Liver (tissue), 7 donors: ENCODE measurements at regions not wholly inside any gene's neighbourhood (a gene's known extent, or its start where the extent isn't known, plus 50 kb on each side); places are given as distances from the start of the nearest gene placed in this dataset.
"Not testable (repeated sequence)": the region's sequence is repeated elsewhere in the genome, so short reads cannot be mapped to it uniquely, and the experiment has no call there.

Experiments used
- DNase-seq: peaks from one replicate; pipeline ENCODE4 v3.0.0-alpha.2; 2017; ENCODE audit warnings: low spot score
- H3K27ac ChIP-seq, 2 donors: one replicate each; pipeline ENCODE4 v1.7.0; 2013; ENCODE audit warnings: inconsistent platforms in 2 of 2, low read length in 2 of 2, control low read depth in 1 of 2, low read depth in 1 of 2, mild to moderate bottlenecking in 1 of 2
- H3K27me3 ChIP-seq, 4 donors: one replicate each; pipeline versions ENCODE4 v1.6.1 to v1.7.0; 2013; ENCODE audit warnings: low read length in 3 of 4, inconsistent platforms in 1 of 4, mild to moderate bottlenecking in 1 of 4, moderate library complexity in 1 of 4; ENCODE audit not compliant: control insufficient read depth in 4 of 4, insufficient read depth in 4 of 4
- H3K36me3 ChIP-seq, 4 donors: one replicate each; pipeline versions ENCODE4 v1.6.1 to v1.7.0; 2013; ENCODE audit warnings: low read length in 3 of 4, mild to moderate bottlenecking in 3 of 4, low read depth in 1 of 4, moderate library complexity in 1 of 4; ENCODE audit not compliant: control insufficient read depth in 4 of 4, insufficient read depth in 3 of 4
- H3K4me1 ChIP-seq, 4 donors: one replicate each; pipeline versions ENCODE4 v1.6.1 to v1.7.0; 2013; ENCODE audit warnings: low read length in 3 of 4, mild to moderate bottlenecking in 3 of 4, moderate library complexity in 1 of 4; ENCODE audit not compliant: control insufficient read depth in 4 of 4, insufficient read depth in 4 of 4
- H3K4me3 ChIP-seq, 3 donors: one replicate each; pipeline versions ENCODE4 v1.6.1 to v1.7.0; 2013; ENCODE audit warnings: low read length in 3 of 3, control low read depth in 1 of 3, low read depth in 1 of 3, mild to moderate bottlenecking in 1 of 3
- H3K9ac ChIP-seq, 2 donors: one replicate each; pipeline ENCODE4 v1.7.0; 2013; ENCODE audit warnings: low read length in 2 of 2, mild to moderate bottlenecking in 2 of 2, moderate library complexity in 2 of 2, control low read depth in 1 of 2, low read depth in 1 of 2
- H3K9me3 ChIP-seq, 4 donors: one replicate each; pipeline versions ENCODE4 v1.6.1 to v1.7.0; 2013; ENCODE audit warnings: low read length in 3 of 4; ENCODE audit not compliant: control insufficient read depth in 4 of 4
- RAD21 ChIP-seq, 2 donors: IDR thresholded peaks; 2 replicates each; pipeline ENCODE4 v1.6.1; 2016; ENCODE audit warnings: antibody characterized with exemption in 2 of 2, mild to moderate bottlenecking in 2 of 2
- WGBS: extraction: QIAGEN DNeasy Blood & Tissue Kit; methylation state at CpG from one replicate; pipeline ENCODE4 v1.1.7; 2013; 5-methylcytosine and 5-hydroxymethylcytosine counted together
- donor health status: healthy.
- donor health status: healthy.
- donor health status: healthy.
- donor health status: healthy.

DNA sequence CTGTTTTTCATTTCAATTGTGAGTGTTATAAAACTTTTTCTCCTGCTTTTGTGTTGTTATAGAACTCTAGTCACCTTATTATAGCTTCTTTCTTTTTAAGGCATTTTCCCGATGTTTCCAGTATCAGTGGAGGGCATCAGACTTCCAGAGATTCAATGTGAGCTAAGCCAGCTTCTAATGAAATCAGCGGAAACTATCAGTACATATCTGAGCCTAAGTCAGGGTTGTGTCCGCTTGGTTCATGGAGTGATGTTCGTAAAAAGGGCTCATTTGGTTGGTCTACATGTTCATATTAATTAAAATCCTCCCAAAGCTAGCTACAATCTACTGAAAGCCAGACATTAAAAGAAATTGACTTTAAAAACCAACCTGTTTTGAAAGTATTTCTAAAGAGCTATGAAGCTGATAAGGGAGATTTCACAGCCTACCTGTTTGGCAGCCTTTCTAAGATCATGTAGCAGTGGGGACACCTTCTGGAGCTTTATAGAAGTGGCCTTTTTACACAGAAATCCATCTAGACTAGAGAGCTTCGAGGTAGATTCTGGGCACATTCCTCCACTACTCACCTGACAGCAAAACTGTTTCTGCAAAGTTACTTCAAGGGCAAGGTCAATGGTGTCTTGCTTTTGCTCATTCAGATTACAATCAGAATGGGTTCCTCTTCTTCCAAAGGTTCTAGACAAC lies 227.1 kb upstream of the NBPF12 start:
- DNase-seq, H3K9me3 ChIP-seq, H3K27me3 ChIP-seq, H3K4me1 ChIP-seq, H3K27ac ChIP-seq, H3K9ac ChIP-seq, H3K36me3 ChIP-seq, H3K4me3 ChIP-seq: not testable (repeated sequence)
- TF ChIP-seq RAD21 (IDR thresholded peaks at IDR 0.05): peak; percentile 41 to 47
- WGBS: 71% methylated on average over 4 of the region's 5 CpGs

DNA sequence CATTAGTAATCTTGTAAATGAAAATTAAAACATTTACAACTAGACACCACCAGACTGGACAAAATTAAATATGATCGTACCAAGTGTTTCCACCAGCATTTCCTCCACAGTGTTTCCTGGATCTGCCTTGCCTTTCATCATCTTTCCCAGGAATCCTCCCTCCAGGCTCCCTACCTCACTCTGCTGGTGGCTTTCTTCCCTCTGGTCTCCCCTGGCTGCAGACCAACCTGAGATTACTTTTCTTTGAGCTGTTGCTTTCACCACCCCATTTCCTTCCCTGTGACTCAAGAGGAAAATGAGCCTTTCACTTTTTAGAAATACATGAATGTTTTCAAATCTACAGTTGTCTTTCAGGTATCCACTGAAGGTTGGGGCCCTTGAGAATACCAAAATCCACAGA lies 228.8 kb upstream of the NBPF12 start:
- DNase-seq, H3K4me3 ChIP-seq, H3K9ac ChIP-seq, H3K36me3 ChIP-seq, H3K27ac ChIP-seq, H3K9me3 ChIP-seq, H3K27me3 ChIP-seq, H3K4me1 ChIP-seq: not testable (repeated sequence)
- 82% methylated on average over 1 of the region's 1 CpG for WGBS

DNA sequence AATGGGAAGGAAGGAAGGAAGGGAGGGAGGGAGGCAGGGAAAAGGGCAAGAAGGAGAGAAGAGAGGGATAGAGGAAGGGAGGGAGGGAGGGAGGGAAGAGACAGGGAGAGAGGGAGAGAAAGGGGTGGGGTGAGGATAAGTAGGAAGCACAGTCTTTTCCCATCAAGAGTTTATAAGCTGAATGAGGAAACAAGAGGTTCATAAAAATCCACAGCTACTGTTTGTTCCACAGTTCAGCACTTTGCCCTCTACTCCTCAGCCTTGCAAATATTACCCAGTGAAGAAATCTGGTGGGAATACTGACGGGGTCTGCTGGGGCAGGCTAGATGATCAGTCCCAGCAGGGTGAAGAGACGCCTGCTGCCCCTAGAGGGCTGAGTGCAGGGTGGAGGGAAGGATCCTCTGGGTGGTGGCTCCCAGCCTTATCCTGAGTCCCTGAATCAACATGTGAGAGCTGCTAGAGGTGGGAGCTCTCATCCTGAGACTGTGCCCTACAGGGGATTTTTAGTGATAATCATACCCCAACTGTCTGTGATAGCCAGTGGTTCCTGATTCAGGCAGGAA lies 233.9 kb upstream of the NBPF12 start:
- not testable (repeated sequence) for H3K4me1 ChIP-seq, H3K9me3 ChIP-seq, H3K27me3 ChIP-seq, H3K9ac ChIP-seq, DNase-seq, H3K27ac ChIP-seq, H3K36me3 ChIP-seq, H3K4me3 ChIP-seq
- 46% methylated on average over 2 of the region's 2 CpGs for WGBS

DNA sequence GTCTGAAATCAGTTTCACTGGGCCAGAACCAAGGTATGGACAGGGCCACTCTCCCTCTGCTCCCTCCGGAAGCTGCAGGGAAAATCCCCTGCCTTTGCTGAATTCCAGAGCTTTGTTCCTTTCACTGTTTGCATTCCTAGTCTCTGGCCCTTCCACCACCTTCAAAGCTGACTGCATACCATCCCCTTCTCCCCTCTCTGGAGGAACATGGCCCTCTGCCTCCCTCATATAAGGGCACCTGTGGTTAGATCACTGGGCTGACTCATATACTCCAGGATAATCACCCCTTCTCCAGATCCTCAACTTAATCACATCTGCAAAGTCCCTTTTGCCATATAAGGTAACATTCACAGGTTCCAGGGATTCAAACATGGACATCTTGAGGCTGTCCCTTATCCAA lies 236.8 kb upstream of the NBPF12 start:
- WGBS: no CpG with 5 or more reads among the region's 1 CpG
- H3K4me3 ChIP-seq, DNase-seq, H3K9me3 ChIP-seq, H3K27ac ChIP-seq, H3K36me3 ChIP-seq, H3K4me1 ChIP-seq, H3K9ac ChIP-seq, H3K27me3 ChIP-seq: not testable (repeated sequence)

DNA sequence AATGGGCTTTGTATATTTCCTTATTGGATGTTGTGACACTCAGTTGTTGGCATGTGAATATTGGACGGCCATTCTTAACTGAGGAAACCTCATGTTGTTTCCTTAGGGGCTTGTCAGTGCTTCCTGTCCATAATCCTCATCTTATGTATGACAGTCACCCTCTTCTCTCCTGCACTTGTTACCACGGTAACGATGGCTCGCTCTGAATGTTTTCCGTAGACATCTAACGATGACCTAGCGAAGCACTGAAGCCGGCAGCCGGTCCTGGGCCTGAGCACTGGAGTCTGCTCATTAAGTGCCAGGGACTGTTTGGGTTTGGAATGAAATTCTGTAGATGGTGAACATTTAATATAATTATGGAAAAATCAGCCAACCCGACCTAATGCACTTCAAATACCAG lies 242.7 kb upstream of the NBPF12 start:
- H3K36me3 ChIP-seq, H3K4me1 ChIP-seq, H3K4me3 ChIP-seq, H3K27ac ChIP-seq, H3K9ac ChIP-seq, H3K27me3 ChIP-seq, H3K9me3 ChIP-seq, DNase-seq: not testable (repeated sequence)
- WGBS: 82% methylated on average over 6 of the region's 10 CpGs

DNA sequence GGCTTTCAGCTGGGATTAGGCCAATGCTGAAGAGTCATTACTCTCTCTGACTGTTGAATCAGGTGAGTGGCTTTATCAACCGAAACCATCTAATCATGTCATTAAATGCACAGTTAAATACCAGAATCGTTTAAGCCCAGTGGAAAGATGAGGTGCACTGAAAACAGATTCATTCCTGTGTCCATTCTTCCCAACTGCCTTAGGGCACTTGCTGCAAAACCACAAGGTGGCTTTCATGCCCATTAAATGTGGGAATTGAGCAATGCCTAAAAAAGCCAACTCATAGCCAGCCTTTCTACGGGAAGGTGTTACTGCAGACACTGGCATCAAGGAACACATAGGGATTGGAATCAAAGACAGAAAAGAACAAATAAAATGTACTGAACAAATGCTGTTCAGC lies 246.3 kb upstream of the NBPF12 start:
- not testable (repeated sequence) for DNase-seq, H3K27ac ChIP-seq, H3K9me3 ChIP-seq, H3K27me3 ChIP-seq, H3K36me3 ChIP-seq, H3K4me3 ChIP-seq, H3K4me1 ChIP-seq, H3K9ac ChIP-seq
- WGBS: 80% methylated on average over 1 of the region's 3 CpGs

DNA sequence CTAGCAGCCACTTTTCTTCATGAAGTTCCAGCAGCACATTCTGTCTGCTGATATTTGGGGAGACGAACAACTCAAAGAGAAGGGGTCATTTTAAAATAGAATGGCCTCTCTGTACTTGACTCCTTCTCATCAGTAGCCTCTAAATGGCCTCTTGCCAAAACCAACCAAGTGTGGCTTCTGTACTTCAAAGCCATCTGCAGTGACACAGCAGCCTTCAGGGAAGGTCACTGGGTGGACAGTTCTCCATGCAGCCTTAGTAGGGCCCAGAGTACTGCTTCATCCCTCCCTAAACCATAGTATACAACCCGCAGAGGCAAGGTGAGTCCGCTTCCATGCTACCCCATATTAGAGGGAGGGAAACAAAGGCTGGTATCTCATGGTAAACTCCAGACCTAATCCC lies 249.2 kb upstream of the NBPF12 start:
- not testable (repeated sequence) for H3K27me3 ChIP-seq, H3K27ac ChIP-seq, DNase-seq, H3K36me3 ChIP-seq, H3K9me3 ChIP-seq, H3K9ac ChIP-seq, H3K4me1 ChIP-seq, H3K4me3 ChIP-seq
- 81% methylated on average over 1 of the region's 3 CpGs for WGBS

DNA sequence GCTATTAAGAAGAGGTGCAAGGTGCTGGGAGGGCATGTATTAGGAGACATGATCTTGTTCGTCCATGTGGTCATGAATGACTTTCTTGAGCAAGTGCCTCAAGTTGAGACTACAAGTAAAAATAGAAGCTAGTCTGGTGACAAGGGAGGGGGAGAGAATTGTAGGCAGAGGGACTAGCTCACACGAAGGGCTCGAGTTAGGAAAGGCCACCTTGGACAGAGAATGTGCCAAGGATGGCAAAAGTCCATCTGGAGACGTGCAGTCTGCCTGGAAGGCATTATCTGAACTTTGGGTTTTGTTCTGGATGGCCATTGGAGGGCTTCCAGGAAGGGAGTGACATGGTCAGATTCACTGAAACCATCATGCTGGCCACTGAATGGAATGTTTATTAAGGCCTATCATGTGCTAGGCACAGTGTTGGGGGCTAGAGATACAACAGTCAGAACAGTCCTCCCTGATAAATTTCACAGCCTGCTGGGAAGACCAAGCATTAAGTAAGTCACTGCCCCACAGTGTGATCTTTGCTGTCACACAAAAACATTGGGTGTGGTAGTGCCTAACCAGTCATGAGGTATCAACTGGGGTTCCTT lies 251.3 kb upstream of the NBPF12 start:
- H3K27me3 ChIP-seq, H3K4me1 ChIP-seq, H3K4me3 ChIP-seq, H3K27ac ChIP-seq, H3K36me3 ChIP-seq, H3K9me3 ChIP-seq, H3K9ac ChIP-seq, DNase-seq: not testable (repeated sequence)
- 28% methylated on average over 4 of the region's 4 CpGs for WGBS
